GM12865 (cell line): ENCODE measurements at regions not wholly inside any gene's neighbourhood (a gene's known extent, or its start where the extent isn't known, plus 50 kb on each side); places are given as distances from the start of the nearest gene placed in this dataset.

Experiments used
- DNase-seq: peaks from one replicate; pipeline ENCODE4 v3.0.0; 2010; ENCODE audit warnings: low read depth
- H3K4me3 ChIP-seq: 2 replicates; pipeline ENCODE4 v1.5.1; 2011; ENCODE audit warnings: mild to moderate bottlenecking, low read depth, low read length, control low read depth
- CTCF ChIP-seq: IDR thresholded peaks from 2 replicates; pipeline ENCODE4 v1.5.1; 2011; ENCODE audit warnings: low read length, control low read depth, low read depth, inconsistent platforms; ENCODE audit not compliant: insufficient read depth; ENCODE audit errors: missing control alignments

DNA sequence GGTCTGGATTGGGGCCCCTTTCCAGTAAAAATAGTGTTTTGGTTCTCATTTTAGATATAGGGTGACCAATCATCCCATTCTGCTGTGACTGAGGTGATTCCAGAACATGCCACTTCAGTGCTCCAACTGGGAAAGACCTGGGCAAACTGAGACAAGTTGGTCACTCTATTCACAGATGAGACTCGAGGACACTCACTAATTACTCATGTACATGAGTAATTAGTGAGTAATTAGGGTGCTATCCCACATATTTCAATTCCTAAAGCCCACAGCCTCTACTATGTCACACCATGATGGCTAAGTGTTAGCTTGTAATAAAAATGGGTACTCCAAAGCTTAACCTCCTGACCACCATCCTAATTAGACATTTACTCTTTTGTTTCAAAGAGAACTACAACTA, 86.0 kb downstream of the CBLN4 start:
- no peak for DNase-seq
- TF ChIP-seq CTCF, result no peak

DNA sequence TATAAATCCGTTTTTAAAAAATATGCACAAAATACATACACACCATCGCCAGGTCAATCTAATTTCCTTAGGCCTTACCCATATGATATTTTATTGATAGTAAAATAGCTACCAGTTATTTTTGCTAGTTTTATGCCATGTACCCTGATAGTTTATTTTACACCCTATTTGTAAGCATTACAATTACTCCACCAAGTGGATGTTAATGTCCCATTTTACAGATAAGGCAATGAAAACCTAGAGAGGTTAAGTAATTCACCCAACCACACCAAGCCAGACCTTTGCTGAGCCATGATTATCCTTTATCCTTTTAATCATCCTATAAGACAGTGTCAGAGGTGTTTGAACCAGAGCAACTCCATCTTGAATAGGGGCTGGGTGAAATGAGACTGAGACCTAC, 86.8 kb downstream of the CBLN4 start:
- H3K4me3 ChIP-seq, result no peak overlapping the region
- DNase-seq, result no peak
- TF ChIP-seq CTCF, result no peak

More for the DNA sequence above, 86.0 kb downstream of the CBLN4 start:
- H3K4me3 ChIP-seq, result no peak overlapping the region

DNA sequence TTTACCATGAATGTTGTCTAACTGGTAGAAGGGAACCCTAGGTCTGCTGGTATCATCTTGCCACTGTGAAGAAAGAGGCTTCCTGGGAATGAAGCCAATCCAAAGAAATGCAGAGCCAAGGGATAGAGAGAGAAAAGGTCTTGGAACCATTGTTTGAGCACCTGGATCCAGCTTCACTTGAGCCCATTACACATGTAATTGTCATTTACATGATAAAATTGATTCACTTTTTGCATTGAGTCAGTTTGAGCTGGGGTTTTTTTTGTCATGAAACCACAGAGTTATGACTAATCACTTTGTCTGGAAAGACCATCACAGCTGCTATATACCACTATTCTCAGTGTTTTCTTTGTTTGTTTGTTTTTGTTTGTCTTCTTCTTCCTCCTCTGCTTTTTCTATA, 112.3 kb downstream of the CBLN4 start:
- TF ChIP-seq CTCF, result no peak
- no peak for DNase-seq
- H3K4me3 ChIP-seq, result no peak overlapping the region

- H3K4me3 ChIP-seq, result no peak overlapping the region
- TF ChIP-seq CTCF, result no peak
- DNase-seq, result no peak
These were observed 116.6 kb downstream of the CBLN4 start for GRCh38 chr20:55888685-55889084.

GRCh38 chr20:55882910-55883309, 122.4 kb downstream of the CBLN4 start:
- TF ChIP-seq CTCF, result no peak
- no peak for DNase-seq
- H3K4me3 ChIP-seq, result no peak overlapping the region

DNA sequence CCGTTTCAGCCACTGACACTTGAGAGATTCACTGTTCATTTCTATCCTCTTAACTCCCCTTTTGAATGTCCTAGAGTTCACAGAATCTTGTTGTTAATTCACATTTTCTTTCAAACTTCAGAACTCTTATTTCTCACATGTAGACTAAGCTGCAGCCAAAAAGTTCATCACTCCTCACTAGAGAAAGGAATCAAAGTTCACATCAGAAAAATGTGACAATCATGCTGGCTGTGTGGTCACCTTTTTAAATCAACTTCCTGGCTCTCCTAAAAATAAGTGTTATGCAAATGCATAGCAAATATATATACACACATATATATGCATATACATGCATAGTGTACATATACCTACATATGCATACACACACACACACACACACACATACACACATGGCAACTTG, 123.0 kb downstream of the CBLN4 start:
- no peak overlapping the region for H3K4me3 ChIP-seq
- DNase-seq, result no peak
- no peak for TF ChIP-seq CTCF

- no peak for TF ChIP-seq CTCF
- no peak for DNase-seq
- H3K4me3 ChIP-seq, result no peak overlapping the region
These were observed 124.1 kb downstream of the CBLN4 start for GRCh38 chr20:55881204-55881603.
